WTC11 (cell line): ENCODE measurements at regions not wholly inside any gene's neighbourhood (a gene's known extent, or its start where the extent isn't known, plus 50 kb on each side); places are given as distances from the start of the nearest gene placed in this dataset.

Experiments
- EMX1 ChIP-seq: fragments of 250-450 bp; sonication (Bioruptor Pico); IDR thresholded peaks from 2 replicates; pipeline ENCODE4 v1.8.0; 2021; ENCODE audit warnings: mild to moderate bottlenecking
- FOXP1 ChIP-seq: sonication (generic); formaldehyde crosslinking; IDR thresholded peaks from 2 replicates; pipeline ENCODE4 v1.8.0; 2022; ENCODE audit warnings: missing genetic modification reagents, mild to moderate bottlenecking, moderate library complexity, borderline replicate concordance
- JUN ChIP-seq: sonication (generic); formaldehyde crosslinking; IDR thresholded peaks from 2 replicates; pipeline ENCODE4 v1.8.0; 2023; ENCODE audit warnings: mild to moderate bottlenecking, missing genetic modification reagents
- NFE2L1 ChIP-seq: sonication (generic); formaldehyde crosslinking; IDR thresholded peaks from 2 replicates; pipeline ENCODE4 v1.8.1; 2023; ENCODE audit warnings: missing genetic modification reagents
- NR3C1 ChIP-seq: sonication (generic); formaldehyde crosslinking; conservative IDR thresholded peaks from 2 replicates; pipeline ENCODE4 v1.8.1; 2023; ENCODE audit warnings: low read depth, mild to moderate bottlenecking, missing genetic modification reagents
- ZNF219 ChIP-seq: sonication (generic); formaldehyde crosslinking; IDR thresholded peaks from 2 replicates; pipeline ENCODE4 v1.8.0; 2023; ENCODE audit warnings: missing genetic modification reagents, mild to moderate bottlenecking, borderline replicate concordance
- TF ChIP-seq, protein P1 (sequence below): fragments of 200-600 bp; IDR thresholded peaks from 2 replicates; pipeline ENCODE4 v1.8.0; 2022; ENCODE audit warnings: antibody characterized with exemption
- TF ChIP-seq, protein P2 (sequence below): sonication (generic); formaldehyde crosslinking; IDR thresholded peaks from 2 replicates; pipeline ENCODE4 v1.8.1; 2022; ENCODE audit warnings: low read depth, missing genetic modification reagents, borderline replicate concordance

DNA sequence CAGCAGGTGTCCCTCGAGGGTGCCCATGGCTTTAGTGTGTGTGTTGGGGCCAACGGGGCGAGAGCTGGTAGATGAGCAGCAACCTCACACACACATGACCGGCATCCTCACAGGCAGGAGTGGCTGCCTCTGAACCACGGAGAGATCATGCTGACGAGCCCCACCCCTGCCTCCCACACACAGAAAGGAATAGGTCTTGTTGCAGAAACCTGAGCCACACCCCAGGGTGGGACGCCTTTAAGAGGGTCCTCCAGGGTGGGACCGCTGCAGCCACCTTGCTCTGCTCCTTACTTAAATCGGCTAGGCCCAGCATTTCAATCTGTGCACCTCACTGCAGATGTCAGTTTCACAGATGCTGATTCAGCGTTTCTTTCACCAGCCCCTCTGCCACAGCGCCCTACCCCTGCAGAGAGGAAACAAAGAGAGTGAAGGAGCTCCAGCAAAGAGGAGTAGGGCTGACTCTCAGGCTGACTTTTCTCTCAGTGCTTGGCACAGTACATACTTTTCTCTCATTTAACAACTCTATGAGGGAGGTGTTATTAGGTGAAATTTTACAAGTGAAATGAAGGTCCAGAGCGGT is 61.2 kb upstream of the EPHB3 start:
- TF ChIP-seq, protein P1, sequence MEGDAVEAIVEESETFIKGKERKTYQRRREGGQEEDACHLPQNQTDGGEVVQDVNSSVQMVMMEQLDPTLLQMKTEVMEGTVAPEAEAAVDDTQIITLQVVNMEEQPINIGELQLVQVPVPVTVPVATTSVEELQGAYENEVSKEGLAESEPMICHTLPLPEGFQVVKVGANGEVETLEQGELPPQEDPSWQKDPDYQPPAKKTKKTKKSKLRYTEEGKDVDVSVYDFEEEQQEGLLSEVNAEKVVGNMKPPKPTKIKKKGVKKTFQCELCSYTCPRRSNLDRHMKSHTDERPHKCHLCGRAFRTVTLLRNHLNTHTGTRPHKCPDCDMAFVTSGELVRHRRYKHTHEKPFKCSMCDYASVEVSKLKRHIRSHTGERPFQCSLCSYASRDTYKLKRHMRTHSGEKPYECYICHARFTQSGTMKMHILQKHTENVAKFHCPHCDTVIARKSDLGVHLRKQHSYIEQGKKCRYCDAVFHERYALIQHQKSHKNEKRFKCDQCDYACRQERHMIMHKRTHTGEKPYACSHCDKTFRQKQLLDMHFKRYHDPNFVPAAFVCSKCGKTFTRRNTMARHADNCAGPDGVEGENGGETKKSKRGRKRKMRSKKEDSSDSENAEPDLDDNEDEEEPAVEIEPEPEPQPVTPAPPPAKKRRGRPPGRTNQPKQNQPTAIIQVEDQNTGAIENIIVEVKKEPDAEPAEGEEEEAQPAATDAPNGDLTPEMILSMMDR = no peak
- TF ChIP-seq NFE2L1 (CRISPR knock-in tag) (no peak), NR3C1 (no peak), ZNF219 (no peak), JUN (CRISPR knock-in tag) (no peak), EMX1 (CRISPR knock-in tag) (no peak), FOXP1 (CRISPR knock-in tag) (no peak)
- TF ChIP-seq, protein P2, sequence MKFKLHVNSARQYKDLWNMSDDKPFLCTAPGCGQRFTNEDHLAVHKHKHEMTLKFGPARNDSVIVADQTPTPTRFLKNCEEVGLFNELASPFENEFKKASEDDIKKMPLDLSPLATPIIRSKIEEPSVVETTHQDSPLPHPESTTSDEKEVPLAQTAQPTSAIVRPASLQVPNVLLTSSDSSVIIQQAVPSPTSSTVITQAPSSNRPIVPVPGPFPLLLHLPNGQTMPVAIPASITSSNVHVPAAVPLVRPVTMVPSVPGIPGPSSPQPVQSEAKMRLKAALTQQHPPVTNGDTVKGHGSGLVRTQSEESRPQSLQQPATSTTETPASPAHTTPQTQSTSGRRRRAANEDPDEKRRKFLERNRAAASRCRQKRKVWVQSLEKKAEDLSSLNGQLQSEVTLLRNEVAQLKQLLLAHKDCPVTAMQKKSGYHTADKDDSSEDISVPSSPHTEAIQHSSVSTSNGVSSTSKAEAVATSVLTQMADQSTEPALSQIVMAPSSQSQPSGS (CRISPR knock-in tag) = no peak
